ENCODE measurements at regions not wholly inside any gene's neighbourhood (a gene's known extent, or its start where the extent isn't known, plus 50 kb on each side); places are given as distances from the start of the nearest gene placed in this dataset.

DNA sequence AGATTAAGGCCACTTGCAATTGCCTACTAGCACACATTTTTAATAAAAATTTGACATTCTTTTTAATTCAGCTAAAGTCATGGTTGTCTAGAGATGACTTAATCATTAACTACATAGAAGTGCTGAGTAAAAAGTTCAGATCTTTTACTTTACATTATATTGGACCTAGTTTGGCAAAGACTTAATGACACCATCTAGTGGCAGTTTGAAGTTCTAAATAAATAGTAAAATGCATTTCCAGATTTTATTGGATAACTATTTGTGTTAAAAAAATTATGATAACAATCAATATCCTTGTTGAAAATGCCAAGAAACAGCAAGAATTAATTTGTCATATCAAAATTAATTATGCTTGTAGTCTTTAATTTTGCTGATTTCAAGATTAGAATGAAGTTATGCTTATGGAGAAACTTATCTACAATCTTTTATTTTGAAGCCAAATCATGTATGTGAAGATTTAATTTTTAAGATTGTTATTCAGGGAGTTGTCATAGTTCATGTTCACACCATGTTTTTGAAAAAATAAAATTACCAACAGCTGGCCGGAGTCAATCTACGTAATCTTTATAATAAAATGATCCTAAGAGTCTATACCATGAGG, 69.6 kb upstream of the PJA2 start:
- Mint-ChIP-seq H3K9me3 (ENCODE audit: unreplicated experiment) (no peaks in the 10 kb centered on the region), H3K27ac (ENCODE audit: unreplicated experiment) (no peak overlapping the region), H3K36me3 (ENCODE audit: low read depth, unreplicated experiment) (no peaks in the 10 kb centered on the region), H3K4me3 (ENCODE audit: unreplicated experiment) (no peak overlapping the region), H3K27me3 (ENCODE audit: unreplicated experiment) (peaks cover 1% of the 10 kb centered on the region), H3K4me1 (ENCODE audit: unreplicated experiment) (peaks cover 17% of the 10 kb centered on the region)
- peak; percentile 52 for TF ChIP-seq CTCF (IDR thresholded peaks at IDR 0.05; ENCODE audit: unreplicated experiment)
- DNase-seq (ENCODE audit: low spot score): no peak

DNA sequence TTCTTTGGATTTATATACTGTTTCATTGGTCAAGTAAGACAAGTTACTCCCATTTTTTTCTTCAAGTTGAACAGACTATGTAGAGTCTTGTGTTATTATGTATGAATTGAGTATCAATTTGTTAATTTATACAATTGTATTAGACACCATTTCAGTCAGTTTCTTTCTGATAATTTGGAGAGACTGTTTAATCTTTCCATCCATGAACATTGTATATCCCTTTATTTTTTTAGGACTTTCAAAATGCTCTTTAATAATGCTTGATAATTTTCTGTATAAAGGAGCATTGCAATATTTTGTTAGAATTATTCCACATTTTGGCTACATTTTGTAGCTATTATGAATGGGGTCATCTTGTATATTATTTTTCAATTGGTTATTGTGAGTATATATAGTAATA, 69.1 kb upstream of the PJA2 start:
- Mint-ChIP-seq H3K4me3 (ENCODE audit: unreplicated experiment) (no peak overlapping the region), H3K27ac (ENCODE audit: unreplicated experiment) (no peak overlapping the region), H3K9me3 (ENCODE audit: unreplicated experiment) (no peaks in the 10 kb centered on the region), H3K4me1 (ENCODE audit: unreplicated experiment) (peaks cover 13% of the 10 kb centered on the region), H3K36me3 (ENCODE audit: low read depth, unreplicated experiment) (no peaks in the 10 kb centered on the region), H3K27me3 (ENCODE audit: unreplicated experiment) (peaks cover under 1% of the 10 kb centered on the region)
- TF ChIP-seq CTCF (IDR thresholded peaks at IDR 0.05; ENCODE audit: unreplicated experiment): no peak
- DNase-seq (ENCODE audit: low spot score): no peak

- H3K27me3 Mint-ChIP-seq (ENCODE audit: unreplicated experiment): no peaks in the 10 kb centered on the region
- no peaks in the 10 kb centered on the region for H3K4me1 Mint-ChIP-seq (ENCODE audit: unreplicated experiment)
- H3K36me3 Mint-ChIP-seq (ENCODE audit: low read depth, unreplicated experiment): no peaks in the 10 kb centered on the region
- no peak overlapping the region for H3K4me3 Mint-ChIP-seq (ENCODE audit: unreplicated experiment)
- DNase-seq (ENCODE audit: low spot score): no peak
- no peaks in the 10 kb centered on the region for H3K9me3 Mint-ChIP-seq (ENCODE audit: unreplicated experiment)
- H3K27ac Mint-ChIP-seq (ENCODE audit: unreplicated experiment): no peak overlapping the region
- TF ChIP-seq CTCF (IDR thresholded peaks at IDR 0.05; ENCODE audit: unreplicated experiment): no peak
Measured at GRCh38 chr5:109476292-109476691, 66.5 kb upstream of the PJA2 start.

DNA sequence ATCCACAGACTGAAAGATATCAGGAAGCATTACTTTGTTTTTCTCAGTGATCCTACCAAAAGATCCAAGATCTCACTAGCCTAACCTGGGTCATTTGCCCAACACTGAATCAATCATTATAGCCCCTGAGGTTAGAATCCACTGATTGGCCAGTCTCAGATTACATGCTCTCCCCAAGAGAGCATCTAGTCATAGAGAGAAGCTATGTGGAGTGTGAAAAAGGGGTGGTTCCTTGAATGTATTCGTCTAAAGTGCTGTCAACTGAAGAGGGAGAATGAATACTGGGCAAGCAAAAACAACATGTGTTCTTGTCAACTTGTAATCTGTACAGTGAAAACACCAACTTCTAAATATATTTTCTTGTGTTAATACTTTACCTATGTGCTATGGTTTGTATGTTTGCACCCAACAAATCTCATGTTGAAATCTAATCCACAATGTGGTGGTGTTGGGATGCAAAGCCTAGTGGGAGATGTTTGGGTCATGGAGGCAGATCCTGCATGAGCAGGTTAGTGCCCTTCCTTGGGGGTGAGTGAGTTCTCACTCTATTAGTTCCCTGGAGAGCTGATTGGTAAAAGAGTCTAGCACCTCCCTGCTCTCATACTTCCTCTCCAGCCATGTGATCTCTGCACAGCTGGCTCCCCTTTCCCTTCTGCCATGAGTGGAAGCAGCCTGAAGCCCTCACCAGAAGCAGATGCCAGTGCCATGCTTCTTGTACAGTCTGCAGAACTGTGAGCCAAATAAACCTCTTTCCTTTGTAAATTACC, 60.3 kb upstream of the PJA2 start:
- H3K36me3 Mint-ChIP-seq (ENCODE audit: low read depth, unreplicated experiment): no peaks in the 10 kb centered on the region

More for the DNA sequence above, 60.3 kb upstream of the PJA2 start:
- Mint-ChIP-seq H3K27ac (ENCODE audit: unreplicated experiment) (no peak overlapping the region), H3K4me1 (ENCODE audit: unreplicated experiment) (peaks cover 2% of the 10 kb centered on the region), H3K9me3 (ENCODE audit: unreplicated experiment) (no peaks in the 10 kb centered on the region), H3K4me3 (ENCODE audit: unreplicated experiment) (no peak overlapping the region), H3K27me3 (ENCODE audit: unreplicated experiment) (peaks cover 1% of the 10 kb centered on the region)
- DNase-seq (ENCODE audit: low spot score): no peak
- TF ChIP-seq CTCF (IDR thresholded peaks at IDR 0.05; ENCODE audit: unreplicated experiment): no peak

Measured in endothelial cell (in vitro differentiated cells).